ENCODE measurements at regions not wholly inside any gene's neighbourhood (a gene's known extent, or its start where the extent isn't known, plus 50 kb on each side); places are given as distances from the start of the nearest gene placed in this dataset.
"Not testable (repeated sequence)": the region's sequence is repeated elsewhere in the genome, so short reads cannot be mapped to it uniquely, and the experiment has no call there.

- DNase-seq (ENCODE audit: low read depth), result no peak
Measured at GRCh38 chr2:198913394-198914152, 544.2 kb downstream of the SATB2 start.

- no peak for DNase-seq (ENCODE audit: low read depth)
Measured at GRCh38 chr2:198909525-198910267, 548.0 kb downstream of the SATB2 start.

- DNase-seq (ENCODE audit: low read depth), result no peak
Measured at GRCh38 chr2:198905881-198906612, 551.7 kb downstream of the SATB2 start.

- no peak for DNase-seq (ENCODE audit: low read depth)
Measured at GRCh38 chr2:198901894-198902293, 555.8 kb downstream of the SATB2 start.

DNA sequence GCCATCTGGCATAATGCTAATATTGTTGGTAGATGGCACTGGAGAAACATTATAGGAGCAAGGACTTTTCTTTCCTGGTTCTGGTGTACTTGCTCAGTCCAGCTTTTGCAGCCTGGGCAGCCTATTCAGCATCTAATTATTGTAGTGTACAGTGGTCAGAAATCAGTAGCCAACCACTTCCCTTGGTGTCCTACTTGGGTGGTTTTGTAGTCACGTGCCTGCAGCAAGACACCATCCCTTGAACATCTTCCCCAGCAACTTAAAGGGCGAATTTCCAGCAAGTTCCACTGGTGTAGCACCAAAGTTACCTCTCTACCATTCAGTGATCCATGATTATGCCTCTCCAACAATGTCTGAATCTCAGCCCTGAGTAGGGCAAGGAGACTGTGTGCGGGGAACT, 557.6 kb downstream of the SATB2 start:
- no peak for DNase-seq (ENCODE audit: low read depth)

- DNase-seq (ENCODE audit: low read depth), result no peak
Measured at GRCh38 chr2:198890490-198890889, 567.2 kb downstream of the SATB2 start.

DNA sequence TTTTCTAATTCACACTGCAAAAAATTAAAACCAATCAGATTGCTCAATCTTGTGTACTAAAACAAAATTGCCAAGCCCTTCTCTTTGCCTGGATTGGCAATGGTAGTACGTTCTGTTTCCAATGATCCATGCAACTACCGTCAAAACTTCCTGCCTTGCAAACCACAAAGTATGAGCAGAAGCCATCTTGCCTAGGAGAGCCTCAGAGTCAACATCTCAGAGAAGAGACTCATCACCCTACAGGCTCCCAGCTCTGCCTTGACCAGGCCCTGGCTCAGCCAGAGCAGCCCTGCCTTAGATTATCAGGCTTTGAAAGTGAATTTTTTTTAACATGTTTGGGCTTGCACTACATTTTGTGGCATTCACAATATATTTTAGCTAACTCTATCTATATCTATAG, 574.1 kb downstream of the SATB2 start:
- no peak for DNase-seq (ENCODE audit: low read depth)

- DNase-seq (ENCODE audit: low read depth), result no peak
Measured at GRCh38 chr2:198880986-198881385, 576.8 kb downstream of the SATB2 start.

- DNase-seq (ENCODE audit: low read depth), result no peak
Measured at GRCh38 chr2:198880421-198880820, 577.3 kb downstream of the SATB2 start.

GRCh38 chr2:198874472-198874858, 583.3 kb downstream of the SATB2 start:
- DNase-seq (ENCODE audit: low read depth), result no peak

- DNase-seq (ENCODE audit: low read depth), result no peak
Measured at GRCh38 chr2:198873503-198874471, 584.0 kb downstream of the SATB2 start.

- no peak for DNase-seq (ENCODE audit: low read depth)
Measured at GRCh38 chr2:198863655-198864054, 594.1 kb downstream of the SATB2 start.

GRCh38 chr2:198861080-198861479, 596.7 kb downstream of the SATB2 start:
- DNase-seq (ENCODE audit: low read depth), result no peak

DNA sequence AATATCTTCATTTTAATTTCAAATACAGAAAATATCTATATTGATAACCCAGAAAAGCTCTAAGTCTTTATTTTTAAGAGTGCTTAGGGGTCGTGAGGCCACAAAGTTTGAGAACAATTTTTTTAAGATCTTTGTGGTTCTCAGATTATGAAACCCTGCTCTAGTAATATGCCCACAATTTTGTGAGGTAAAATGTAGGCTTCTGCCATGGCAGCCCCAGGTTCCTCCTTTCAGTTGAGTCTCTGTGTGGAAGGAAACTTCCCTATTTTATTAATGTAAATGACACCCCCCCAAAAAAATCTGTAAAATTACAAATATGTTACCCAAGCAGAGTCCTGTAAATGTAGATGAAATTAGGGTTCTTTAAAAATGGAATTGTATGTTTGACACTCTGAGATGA, 600.5 kb downstream of the SATB2 start:
- no peak for DNase-seq (ENCODE audit: low read depth)

- DNase-seq (ENCODE audit: low read depth), result not testable (repeated sequence)
Measured at GRCh38 chr2:198855746-198856145, 602.0 kb downstream of the SATB2 start.

DNA sequence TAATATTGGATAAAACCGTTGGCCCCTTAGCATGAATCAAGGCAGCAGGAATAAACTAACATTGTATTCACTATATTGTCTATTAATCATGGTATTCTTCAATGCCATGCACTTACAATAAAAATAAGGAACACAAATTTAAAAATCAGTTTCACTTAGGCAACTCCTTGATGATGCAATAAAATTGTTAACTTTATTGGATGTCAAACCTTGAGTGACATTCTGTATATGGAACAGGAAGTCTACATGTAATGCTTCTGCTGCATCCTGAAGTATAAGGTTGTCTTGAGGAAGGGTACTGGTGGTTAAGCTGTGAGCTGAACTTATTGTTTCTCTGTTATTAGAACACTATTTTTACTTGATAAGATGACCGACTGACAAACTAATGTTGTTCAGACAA, 605.5 kb downstream of the SATB2 start:
- no peak for DNase-seq (ENCODE audit: low read depth)

GRCh38 chr2:198825534-198825933, 632.2 kb downstream of the SATB2 start:
- no peak for DNase-seq (ENCODE audit: low read depth)

GRCh38 chr2:198817536-198817935, 640.2 kb downstream of the SATB2 start:
- DNase-seq (ENCODE audit: low read depth), result no peak

DNA sequence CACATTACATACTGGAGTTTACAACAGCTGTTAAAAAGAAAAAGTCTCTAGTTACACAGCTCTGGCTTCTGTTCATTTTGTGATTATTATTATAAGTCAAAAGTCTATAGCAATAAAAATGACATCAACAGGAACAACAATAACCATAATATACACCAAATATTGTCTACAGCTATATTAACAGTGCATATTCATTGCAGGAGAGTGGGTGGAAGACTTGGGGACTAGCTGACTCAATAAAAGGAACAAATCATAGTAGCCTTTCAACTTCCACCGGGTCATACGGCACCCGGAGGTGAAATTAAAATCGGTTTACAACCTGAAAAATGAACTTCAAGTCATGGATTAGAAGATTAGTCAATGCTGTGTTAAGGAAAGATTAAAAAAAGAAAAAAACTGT, 642.1 kb downstream of the SATB2 start:
- DNase-seq (ENCODE audit: low read depth), result no peak

DNA sequence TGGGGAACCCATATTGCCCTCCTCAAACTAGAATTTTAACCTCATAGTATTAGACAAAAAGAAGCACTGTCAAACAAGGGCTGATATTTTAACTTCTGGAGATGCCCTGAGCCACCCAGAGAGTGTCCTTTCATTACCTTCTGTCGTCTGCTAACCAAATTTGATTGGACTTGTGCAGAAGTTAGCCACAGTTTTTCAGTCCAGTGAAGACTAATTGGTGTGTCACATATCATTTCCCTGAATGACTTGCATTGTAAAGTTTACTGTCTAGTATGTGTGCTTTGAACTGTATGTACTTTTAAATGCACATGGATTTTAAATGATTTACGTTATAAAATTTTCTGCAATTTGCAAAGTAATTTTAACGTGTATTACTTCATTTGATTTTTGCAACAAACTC, 646.5 kb downstream of the SATB2 start:
- DNase-seq (ENCODE audit: low read depth), result no peak

- no peak for DNase-seq (ENCODE audit: low read depth)
Measured at GRCh38 chr2:198809976-198810375, 647.8 kb downstream of the SATB2 start.

DNA sequence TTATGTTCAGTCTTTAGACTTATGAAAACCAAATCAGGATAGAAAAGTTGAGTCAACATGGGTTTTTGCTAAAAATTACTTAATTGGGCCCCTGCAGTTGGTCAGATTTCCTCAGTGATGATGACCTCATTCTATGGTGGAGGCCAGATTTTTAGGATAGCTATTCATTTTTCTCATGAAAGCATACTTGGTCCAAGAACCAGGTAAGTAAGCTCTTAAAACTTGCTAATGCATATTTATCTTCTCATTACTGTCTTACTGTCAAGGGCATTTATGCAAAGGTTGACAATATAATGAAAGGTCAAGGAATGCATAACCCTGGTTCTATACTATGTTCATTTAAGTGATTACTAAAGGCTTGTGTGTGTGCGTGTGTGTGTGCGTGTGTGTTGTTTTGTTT, 650.6 kb downstream of the SATB2 start:
- no peak for DNase-seq (ENCODE audit: low read depth)
